H1 (cell line): ENCODE measurements at regions not wholly inside any gene's neighbourhood (a gene's known extent, or its start where the extent isn't known, plus 50 kb on each side); places are given as distances from the start of the nearest gene placed in this dataset.

Experiments used
- CTCF ChIA-PET: fragments of 300-600 bp; sonication (Branson Sonifier 250); formaldehyde crosslinking; loops from one replicate; lab custom pipeline; 2021; ENCODE audit not compliant: partially characterized antibody; lab: Charles Lee
- POLR2A ChIA-PET: fragments of 300-600 bp; sonication (Branson Sonifier 250); formaldehyde crosslinking; loops from one replicate; lab custom pipeline; 2021; ENCODE audit warnings: inconsistent platforms; ENCODE audit not compliant: partially characterized antibody; lab: Charles Lee
- DNase-seq, 2 experiments: peaks; one replicate each; pipeline versions ENCODE4 v3.0.0 to v3.0.0-alpha.2; 2010 to 2022; ENCODE audit warnings: low spot score in 2 of 2, low read depth in 1 of 2, mixed read lengths in 1 of 2
- FAIRE-seq: peaks from 2 replicates; lab custom pipeline; 2011; peaks lifted over from hg19 to GRCh38; lab: Jason Lieb, UNC
- H2AFZ ChIP-seq: 2 replicates; pipeline ENCODE4 v1.8.1; 2012; ENCODE audit warnings: low read length, inconsistent platforms
- H2AK5ac ChIP-seq: 2 replicates; pipeline ENCODE4 v1.6.1; 2013; ENCODE audit warnings: low read depth, low read length
- H2BK120ac ChIP-seq: replicated peaks from 2 replicates; pipeline ENCODE3; 2013; ENCODE audit warnings: low read depth, low read length, inconsistent platforms
- H2BK12ac ChIP-seq: 2 replicates; pipeline ENCODE4 v1.6.1; 2013; ENCODE audit warnings: low read depth, low read length
- H2BK15ac ChIP-seq: 2 replicates; pipeline ENCODE4 v1.6.1; 2013; ENCODE audit warnings: low read length
- H2BK20ac ChIP-seq: 2 replicates; pipeline ENCODE4 v1.6.1; 2013; ENCODE audit warnings: low read length
- H2BK5ac ChIP-seq: 2 replicates; pipeline ENCODE4 v1.6.1; 2013; ENCODE audit warnings: low read depth, low read length
- H3K14ac ChIP-seq: 2 replicates; pipeline ENCODE4 v1.6.1; 2013; ENCODE audit warnings: inconsistent platforms; ENCODE audit not compliant: insufficient read length
- H3K18ac ChIP-seq: 2 replicates; pipeline ENCODE4 v1.6.1; 2013; ENCODE audit warnings: low read length; ENCODE audit errors: extremely low read depth
- H3K23ac ChIP-seq: 2 replicates; pipeline ENCODE4 v1.6.1; 2013; ENCODE audit warnings: inconsistent platforms; ENCODE audit not compliant: insufficient read length
- H3K23me2 ChIP-seq: 2 replicates; pipeline ENCODE4 v1.6.1; 2013; ENCODE audit warnings: low read depth, low read length
- H3K27ac ChIP-seq: 2 replicates; pipeline ENCODE4 v1.6.1; 2011; ENCODE audit warnings: low read depth, low read length, inconsistent platforms
- H3K27me3 ChIP-seq, 4 experiments: replicated peaks in 1 of 4; 1 replicate in 1 of 4; 2 replicates in 3 of 4; pipeline versions ENCODE4 v1.6.1 to v1.8.1; 2011 to 2013; ENCODE audit warnings: low read length in 3 of 4, mild to moderate bottlenecking in 3 of 4, inconsistent platforms in 2 of 4, mixed read lengths in 2 of 4, moderate library complexity in 1 of 4; ENCODE audit not compliant: control insufficient read depth in 3 of 4, insufficient read depth in 3 of 4; ENCODE audit errors: extremely low read depth in 1 of 4
- H3K36me3 ChIP-seq, 4 experiments: 2 replicates each; pipeline versions ENCODE4 v1.6.1 to v1.8.1; 2011 to 2013; ENCODE audit warnings: mild to moderate bottlenecking in 4 of 4, low read length in 3 of 4, moderate library complexity in 2 of 4, control low read depth in 1 of 4, inconsistent platforms in 1 of 4; ENCODE audit not compliant: insufficient read depth in 4 of 4, control insufficient read depth in 2 of 4
- H3K4ac ChIP-seq: replicated peaks from 2 replicates; pipeline ENCODE3; 2013; ENCODE audit warnings: low read length, low read depth, mixed read lengths, inconsistent platforms; ENCODE audit not compliant: insufficient read length
- H3K4me1 ChIP-seq, 4 experiments: replicated peaks in 1 of 4; 1 replicate in 1 of 4; 2 replicates in 3 of 4; pipeline versions ENCODE4 v1.6.1 to v1.8.1; 2011 to 2013; ENCODE audit warnings: low read length in 3 of 4, inconsistent platforms in 2 of 4, mixed read lengths in 1 of 4; ENCODE audit not compliant: insufficient read depth in 4 of 4, control insufficient read depth in 3 of 4
- H3K4me2 ChIP-seq, 2 experiments: 2 replicates each; pipeline versions ENCODE4 v1.6.1 to v1.8.1; 2011 to 2013; ENCODE audit warnings: low read depth in 2 of 2, low read length in 2 of 2, control low read depth in 1 of 2, inconsistent platforms in 1 of 2, mild to moderate bottlenecking in 1 of 2; ENCODE audit not compliant: insufficient read depth in 1 of 2
- H3K4me3 ChIP-seq, 4 experiments: fragments of 200-600, 300-600 bp in 1 of 4; sonication (generic), shearing (Covaris generic), sonication (Bioruptor Twin) in 1 of 4; 2 replicates each; pipeline versions ENCODE4 v1.5.1 to v1.8.1; 2011 to 2016; ENCODE audit warnings: low read length in 4 of 4, low read depth in 3 of 4, control low read depth in 2 of 4, inconsistent platforms in 2 of 4, mild to moderate bottlenecking in 2 of 4, mixed read lengths in 1 of 4, moderate library complexity in 1 of 4; ENCODE audit not compliant: insufficient read depth in 2 of 4; ENCODE audit errors: extremely low read depth in 1 of 4
- H3K56ac ChIP-seq: replicated peaks from 2 replicates; pipeline ENCODE3; 2013; ENCODE audit warnings: low read depth, mild to moderate bottlenecking, mixed read lengths, low read length, inconsistent platforms; ENCODE audit not compliant: insufficient read length
- H3K79me1 ChIP-seq: 2 replicates; pipeline ENCODE4 v1.6.1; 2013; ENCODE audit warnings: low read depth, low read length, control low read depth
- H3K79me2 ChIP-seq, 2 experiments: 2 replicates each; pipeline versions ENCODE4 v1.6.1 to v1.8.1; 2012 to 2013; ENCODE audit warnings: low read length in 2 of 2, mild to moderate bottlenecking in 2 of 2, inconsistent platforms in 1 of 2; ENCODE audit not compliant: insufficient read depth in 2 of 2, control insufficient read depth in 1 of 2
- H3K9ac ChIP-seq, 4 experiments: replicated peaks in 1 of 4; 1 replicate in 1 of 4; 2 replicates in 3 of 4; pipeline versions ENCODE4 v1.6.1 to v1.8.1; 2011 to 2013; ENCODE audit warnings: low read depth in 3 of 4, low read length in 3 of 4, control low read depth in 2 of 4, mild to moderate bottlenecking in 2 of 4, moderate library complexity in 2 of 4, inconsistent platforms in 1 of 4; ENCODE audit errors: extremely low read depth in 1 of 4
- H3K9me3 ChIP-seq, 2 experiments: 2 replicates each; pipeline versions ENCODE4 v1.6.1 to v1.8.1; 2012 to 2013; ENCODE audit warnings: mild to moderate bottlenecking in 2 of 2, moderate library complexity in 2 of 2, control low read depth in 1 of 2, inconsistent platforms in 1 of 2, low read depth in 1 of 2, low read length in 1 of 2, mixed read lengths in 1 of 2; ENCODE audit not compliant: insufficient read depth in 2 of 2
- H4K20me1 ChIP-seq, 2 experiments: replicated peaks in 1 of 2; 2 replicates each; pipeline versions ENCODE3 to v1.8.1; 2011 to 2013; ENCODE audit warnings: inconsistent platforms in 2 of 2, low read length in 2 of 2, mild to moderate bottlenecking in 1 of 2; ENCODE audit not compliant: insufficient read depth in 2 of 2, control insufficient read depth in 1 of 2
- H4K5ac ChIP-seq: 2 replicates; pipeline ENCODE4 v1.6.1; 2013; ENCODE audit warnings: low read length, low read depth, mixed read lengths, inconsistent platforms; ENCODE audit not compliant: insufficient read length
- H4K8ac ChIP-seq: 2 replicates; pipeline ENCODE4 v1.8.0; 2013; ENCODE audit warnings: mild to moderate bottlenecking, moderate library complexity, low read length, inconsistent platforms; ENCODE audit not compliant: insufficient read depth; ENCODE audit errors: extremely low read depth
- H4K91ac ChIP-seq: replicated peaks from 2 replicates; pipeline ENCODE3; 2013; ENCODE audit warnings: low read length, mixed read lengths, inconsistent platforms; ENCODE audit not compliant: insufficient read length
- ATF2 ChIP-seq: IDR thresholded peaks from 2 replicates; pipeline ENCODE4 v1.6.1; 2012; ENCODE audit warnings: low read length, inconsistent platforms
- CHD2 ChIP-seq: IDR thresholded peaks from 2 replicates; pipeline ENCODE4 v1.6.1; 2012; ENCODE audit warnings: low read length, improper control_type of control experiment
- CTCF ChIP-seq, 3 experiments: IDR thresholded peaks; 1 replicate in 2 of 3; 2 replicates in 1 of 3; pipeline versions ENCODE4 v1.5.1 to v1.6.1; 2011; ENCODE audit warnings: low read length in 3 of 3, mild to moderate bottlenecking in 3 of 3, inconsistent platforms in 2 of 3, low read depth in 1 of 3, moderate library complexity in 1 of 3; ENCODE audit not compliant: insufficient read depth in 1 of 3; ENCODE audit errors: control extremely low read depth in 1 of 3
- KDM1A ChIP-seq: fragments of 200-600, 300-600 bp; sonication (generic); IDR thresholded peaks from 2 replicates; pipeline ENCODE4 v1.7.1; 2016; ENCODE audit warnings: mild to moderate bottlenecking, low read length, borderline replicate concordance
- WGBS, 2 experiments: shearing (Covaris generic) in 1 of 2; methylation state at CpG; one replicate each; pipeline versions ENCODE4 v1.1.6 to v1.1.7; 2013 to 2015; ENCODE audit warnings: low lambda C conversion rate in 2 of 2, mixed read lengths in 2 of 2, inconsistent platforms in 1 of 2, low coverage in 1 of 2, missing lambda C conversion rate in 1 of 2; ENCODE audit not compliant: insufficient replicate concordance in 2 of 2, insufficient coverage in 1 of 2, insufficient read length in 1 of 2; ENCODE audit errors: extremely low coverage in 1 of 2, missing lambda C conversion rate in 1 of 2; 5-methylcytosine and 5-hydroxymethylcytosine counted together

GRCh38 chr22:48507595-48508350 is 1319.9 kb downstream of the BRD1 start:
- Histone ChIP-seq H3K4me1 (peaks cover 0 to 10% (median 5%) of the 10 kb centered on the region in 4 experiments; a peak in 4 of 7 replicates), H3K23ac (no peak overlapping the region), H2BK12ac (no peak overlapping the region), H3K79me1 (peaks cover 16% of the 10 kb centered on the region), H2AFZ (no peak overlapping the region), H3K56ac (no peak overlapping the region), H3K14ac (no peak overlapping the region), H3K9ac (no peak overlapping the region), H2BK15ac (no peak overlapping the region), H3K9me3 (no peaks in the 10 kb centered on the region), H2BK5ac (no peak overlapping the region), H3K79me2 (peaks cover 0 to 37% of the 10 kb centered on the region in 2 experiments; a peak in 2 of 4 replicates), H3K4me3 (no peak overlapping the region), H3K18ac (no peak overlapping the region), H3K4me2 (no peak overlapping the region), H4K91ac (no peak overlapping the region), H4K5ac (no peak overlapping the region), H2AK5ac (no peak overlapping the region), H4K20me1 (peaks cover 9 to 18% of the 10 kb centered on the region in 2 experiments), H3K4ac (no peak overlapping the region), H3K27ac (no peak overlapping the region), H4K8ac (no peak overlapping the region), H3K36me3 (no peaks in the 10 kb centered on the region), H2BK20ac (no peak overlapping the region), H3K27me3 (no peaks in the 10 kb centered on the region), H3K23me2 (no peaks in the 10 kb centered on the region), H2BK120ac (no peak overlapping the region)
- TF ChIP-seq CHD2 (no peak), CTCF (IDR thresholded peaks at IDR 0.05; ENCODE audit: control extremely low read depth in 1 of 3, insufficient read depth in 1 of 3, low read depth in 1 of 3, low read length in 3 of 3) (peak; percentile 20 to 47 (median 41)), ATF2 (no peak), KDM1A (0 out of 2 replicates have a peak, but pooled peaks have one; percentile 25)
- WGBS, 2 experiments: 87% methylated on average over 20 of the region's 23 CpGs; no CpG with 5 or more reads in 1 of the 2 experiments
- POLR2A ChIA-PET: no interaction called here
- DNase-seq: no peak
- FAIRE-seq: no peak
- CTCF ChIA-PET: interaction anchor here (1.3 to 1.4 kb wide), 2 partner anchors 9 to 11 kb away, joined by 3 to 5 read pairs; no protein-coding TSS in a partner anchor
